SK-N-MC (cell line): ENCODE measurements at regions not wholly inside any gene's neighbourhood (a gene's known extent, or its start where the extent isn't known, plus 50 kb on each side); places are given as distances from the start of the nearest gene placed in this dataset.

Source experiments
- EZH2 ChIP-seq: fragments of 200-600 bp; sonication (generic); IDR thresholded peaks from one replicate; pipeline ENCODE4 v1.6.1; 2017; ENCODE audit warnings: antibody characterized with exemption
- FOXP2 ChIP-seq: optimal IDR thresholded peaks from 2 replicates; pipeline ENCODE3; 2011; ENCODE audit warnings: mild to moderate bottlenecking, moderate library complexity; ENCODE audit not compliant: insufficient read depth; ENCODE audit errors: extremely low read length, control extremely low read depth
- POLR2AphosphoS5 ChIP-seq: IDR thresholded peaks from 2 replicates; pipeline ENCODE4 v1.6.1; 2012; ENCODE audit warnings: mild to moderate bottlenecking, low read depth, low read length, borderline replicate concordance

DNA sequence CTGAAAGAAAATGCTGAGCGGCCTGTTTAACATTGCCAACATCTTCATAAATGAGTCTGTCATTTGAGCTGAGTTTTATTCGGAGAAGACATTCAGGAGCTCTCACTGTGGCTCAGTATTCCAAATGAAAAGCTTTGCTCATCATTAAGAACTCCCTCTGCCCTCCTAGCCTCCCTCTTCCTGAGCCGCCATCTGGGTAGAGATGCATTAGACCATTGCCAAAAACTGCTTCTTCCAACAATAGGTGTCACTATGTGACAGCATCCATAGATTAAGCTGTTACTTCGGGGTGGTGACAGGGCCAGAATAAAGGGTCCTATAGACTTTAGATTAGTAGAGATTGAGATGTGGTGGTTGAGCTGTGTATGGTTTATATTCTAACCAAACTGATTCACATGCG is 501.4 kb upstream of the NR2F2 start:
- TF ChIP-seq POLR2AphosphoS5 (no peak), EZH2 (no peak), FOXP2 (no peak)
